ENCODE measurements at regions not wholly inside any gene's neighbourhood (a gene's known extent, or its start where the extent isn't known, plus 50 kb on each side); places are given as distances from the start of the nearest gene placed in this dataset.
A peak's percentile ranks its signal among the peaks of the same experiment; 100 is the strongest.
"Not testable (repeated sequence)": the region's sequence is repeated elsewhere in the genome, so short reads cannot be mapped to it uniquely, and the experiment has no call there.

GRCh38 chr6:27038498-27038897, 209.0 kb upstream of the PRSS16 start:
- TF ChIP-seq CTCF (IDR thresholded peaks at IDR 0.05; ENCODE audit: control extremely low read depth, extremely low read depth), result no peak
- ATAC-seq (ENCODE audit: insufficient read depth, low FRiP score), result no peak
- H3K4me3 ChIP-seq, result no peak overlapping the region
- no peak overlapping the region for H3K27ac ChIP-seq (ENCODE audit: low read depth in 1 of 2, low read length in 1 of 2)
- no peaks in the 10 kb centered on the region for H3K9me3 ChIP-seq (ENCODE audit: control insufficient read depth in 4 of 4, insufficient read depth in 3 of 4, low read length in 3 of 4)
- no peaks in the 10 kb centered on the region for H3K36me3 ChIP-seq (ENCODE audit: control insufficient read depth in 4 of 4, insufficient read depth in 4 of 4, low read length in 4 of 4)
- no peak for DNase-seq
- no peaks in the 10 kb centered on the region for H3K4me1 ChIP-seq (ENCODE audit: control insufficient read depth in 5 of 5, insufficient read depth in 5 of 5, low read length in 5 of 5)
- H3K27me3 ChIP-seq (ENCODE audit: control insufficient read depth in 3 of 3, insufficient read depth in 3 of 3, low read length in 2 of 3), result no peaks in the 10 kb centered on the region
- H3K9ac ChIP-seq (ENCODE audit: insufficient read depth in 1 of 2, low read length in 2 of 2), result no peak overlapping the region

GRCh38 chr6:27040244-27041042, 207.1 kb upstream of the PRSS16 start:
- Histone ChIP-seq H3K27ac (ENCODE audit: low read depth in 1 of 2, low read length in 1 of 2) (no peak overlapping the region), H3K9ac (ENCODE audit: insufficient read depth in 1 of 2, low read length in 2 of 2) (no peak overlapping the region), H3K27me3 (ENCODE audit: control insufficient read depth in 3 of 3, insufficient read depth in 3 of 3, low read length in 2 of 3) (no peaks in the 10 kb centered on the region), H3K36me3 (ENCODE audit: control insufficient read depth in 4 of 4, insufficient read depth in 4 of 4, low read length in 4 of 4) (no peaks in the 10 kb centered on the region), H3K4me1 (ENCODE audit: control insufficient read depth in 5 of 5, insufficient read depth in 5 of 5, low read length in 5 of 5) (no peaks in the 10 kb centered on the region), H3K9me3 (ENCODE audit: control insufficient read depth in 4 of 4, insufficient read depth in 3 of 4, low read length in 3 of 4) (peaks cover 0 to 2% (median 0%) of the 10 kb centered on the region in 4 donors), H3K4me3 (no peak overlapping the region)
- ATAC-seq (ENCODE audit: insufficient read depth, low FRiP score), result no peak
- peak in 1 of 3 donors; percentile 30 for DNase-seq
- 75 to 76% methylated on average over 7 of the region's 7 CpGs for WGBS, 2 donors
- TF ChIP-seq CTCF (IDR thresholded peaks at IDR 0.05; ENCODE audit: control extremely low read depth, extremely low read depth), result no peak

GRCh38 chr6:27043244-27043643, 204.3 kb upstream of the PRSS16 start:
- DNase-seq (no peak), ATAC-seq (ENCODE audit: insufficient read depth, low FRiP score) (no peak)
- H3K4me1 ChIP-seq (ENCODE audit: control insufficient read depth in 5 of 5, insufficient read depth in 5 of 5, low read length in 5 of 5), result no peaks in the 10 kb centered on the region
- WGBS, 2 donors, result 93 to 96% methylated on average over 2 of the region's 2 CpGs
- H3K9ac ChIP-seq (ENCODE audit: insufficient read depth in 1 of 2, low read length in 2 of 2), result no peak overlapping the region
- H3K36me3 ChIP-seq (ENCODE audit: control insufficient read depth in 4 of 4, insufficient read depth in 4 of 4, low read length in 4 of 4), result no peaks in the 10 kb centered on the region
- TF ChIP-seq CTCF (IDR thresholded peaks at IDR 0.05; ENCODE audit: control extremely low read depth, extremely low read depth), result no peak
- H3K27me3 ChIP-seq (ENCODE audit: control insufficient read depth in 3 of 3, insufficient read depth in 3 of 3, low read length in 2 of 3), result no peaks in the 10 kb centered on the region
- peaks cover 0 to 6% (median 0%) of the 10 kb centered on the region in 4 donors for H3K9me3 ChIP-seq (ENCODE audit: control insufficient read depth in 4 of 4, insufficient read depth in 3 of 4, low read length in 3 of 4)
- no peak overlapping the region for H3K4me3 ChIP-seq
- no peak overlapping the region for H3K27ac ChIP-seq (ENCODE audit: low read depth in 1 of 2, low read length in 1 of 2)

DNA sequence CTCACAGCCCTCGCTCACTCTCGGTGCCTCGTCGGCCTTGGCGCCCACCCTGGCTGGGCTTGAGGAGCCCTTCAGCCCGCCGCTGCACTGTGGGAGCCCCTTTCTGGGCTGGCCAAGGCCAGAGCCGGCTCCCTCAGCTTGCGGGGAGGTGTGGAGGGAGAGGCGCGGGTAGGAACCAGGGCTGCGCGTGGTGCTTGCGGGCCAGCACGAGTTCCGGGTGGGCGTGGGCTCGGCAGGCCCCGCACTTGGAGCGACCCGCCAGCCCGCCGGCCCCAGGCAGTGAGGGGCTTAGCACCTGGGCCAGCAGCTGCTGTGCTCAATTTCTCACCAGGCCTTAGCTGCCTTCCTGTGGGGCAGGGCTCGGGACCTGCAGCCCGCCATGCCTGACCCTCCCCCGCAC, 202.4 kb upstream of the PRSS16 start:
- not testable (repeated sequence) for H3K9ac ChIP-seq (ENCODE audit: insufficient read depth in 1 of 2, low read length in 2 of 2); ATAC-seq (ENCODE audit: insufficient read depth, low FRiP score); H3K4me3 ChIP-seq; H3K27me3 ChIP-seq (ENCODE audit: control insufficient read depth in 3 of 3, insufficient read depth in 3 of 3, low read length in 2 of 3); H3K36me3 ChIP-seq (ENCODE audit: control insufficient read depth in 4 of 4, insufficient read depth in 4 of 4, low read length in 4 of 4); H3K4me1 ChIP-seq (ENCODE audit: control insufficient read depth in 5 of 5, insufficient read depth in 5 of 5, low read length in 5 of 5); H3K27ac ChIP-seq (ENCODE audit: low read depth in 1 of 2, low read length in 1 of 2); H3K9me3 ChIP-seq (ENCODE audit: control insufficient read depth in 4 of 4, insufficient read depth in 3 of 4, low read length in 3 of 4); DNase-seq
- WGBS, 2 donors, result 97 to 98% methylated on average over 15 to 26 of the region's 26 CpGs

DNA sequence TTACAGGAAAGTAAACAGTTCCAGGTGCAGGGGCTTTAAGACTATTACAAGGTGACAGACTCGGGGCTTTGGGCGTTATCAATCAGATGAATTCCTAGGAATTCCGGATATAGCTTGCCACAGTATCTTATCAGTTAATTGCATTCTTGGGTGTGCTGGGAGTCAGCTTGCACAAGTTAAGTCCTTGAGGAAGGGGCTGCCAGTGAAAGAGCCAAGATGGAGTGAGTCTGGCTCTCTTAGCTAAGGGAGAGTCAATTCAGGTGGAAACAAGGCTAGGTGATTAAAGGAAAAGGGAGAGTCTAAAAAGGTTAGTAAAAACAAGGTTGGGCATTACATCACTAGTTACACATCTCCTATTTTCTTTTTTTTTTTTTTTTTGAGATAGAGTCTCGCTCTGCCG, 199.8 kb upstream of the PRSS16 start:
- not testable (repeated sequence) for H3K36me3 ChIP-seq (ENCODE audit: control insufficient read depth in 4 of 4, insufficient read depth in 4 of 4, low read length in 4 of 4); ATAC-seq (ENCODE audit: insufficient read depth, low FRiP score); DNase-seq; H3K27me3 ChIP-seq (ENCODE audit: control insufficient read depth in 3 of 3, insufficient read depth in 3 of 3, low read length in 2 of 3); H3K9ac ChIP-seq (ENCODE audit: insufficient read depth in 1 of 2, low read length in 2 of 2); H3K4me3 ChIP-seq; H3K27ac ChIP-seq (ENCODE audit: low read depth in 1 of 2, low read length in 1 of 2); H3K9me3 ChIP-seq (ENCODE audit: control insufficient read depth in 4 of 4, insufficient read depth in 3 of 4, low read length in 3 of 4); H3K4me1 ChIP-seq (ENCODE audit: control insufficient read depth in 5 of 5, insufficient read depth in 5 of 5, low read length in 5 of 5)
- 48 to 66% methylated on average over 3 to 5 of the region's 5 CpGs for WGBS, 2 donors

Data from lung (tissue), 11 donors.